ENCODE measurements at regions not wholly inside any gene's neighbourhood (a gene's known extent, or its start where the extent isn't known, plus 50 kb on each side); places are given as distances from the start of the nearest gene placed in this dataset.
"Not testable (repeated sequence)": the region's sequence is repeated elsewhere in the genome, so short reads cannot be mapped to it uniquely, and the experiment has no call there.

GRCh38 chr2:155966064-155966471 is 366.5 kb downstream of the NR4A2 start:
- H3K9me3 Mint-ChIP-seq; H3K27me3 Mint-ChIP-seq (ENCODE audit: low read depth); ATAC-seq; POLR2A ChIA-PET; CTCF ChIA-PET; H3K36me3 Mint-ChIP-seq: not testable (repeated sequence)
- H3K4me1 Mint-ChIP-seq, result peaks cover 11% of the 10 kb centered on the region
- H3K27ac Mint-ChIP-seq, result peak overlapping the region; percentile 72
- DNase-seq (ENCODE audit: low spot score), result peak; percentile 65
- H3K4me3 Mint-ChIP-seq, result peak overlapping the region; percentile 77
- TF ChIP-seq FOXK1 (CRISPR knock-in tag; IDR thresholded peaks at IDR 0.05), result peak; percentile 38; the same call in 1 of the 2 replicates

GRCh38 chr2:155965415-155966063 is 367.0 kb downstream of the NR4A2 start:
- DNase-seq (ENCODE audit: low spot score) (no peak), ATAC-seq (peak; percentile 22; the same call in 1 of the 2 replicates)
- TF ChIP-seq IRF2 (CRISPR knock-in tag; IDR thresholded peaks at IDR 0.05; ENCODE audit: borderline replicate concordance, low read depth), result no peak
- TF ChIP-seq E2F1 (CRISPR knock-in tag; IDR thresholded peaks at IDR 0.05), result no peak
- no peak for TF ChIP-seq SOX15 (CRISPR knock-in tag; IDR thresholded peaks at IDR 0.05)
- TF ChIP-seq GRHL2 (CRISPR knock-in tag; IDR thresholded peaks at IDR 0.05; ENCODE audit: insufficient replicate concordance, severe bottlenecking), result no peak
- no peak for TF ChIP-seq FOXK1 (CRISPR knock-in tag; IDR thresholded peaks at IDR 0.05)
- TF ChIP-seq ZSCAN18 (CRISPR knock-in tag; IDR thresholded peaks at IDR 0.05), result no peak
- TF ChIP-seq OVOL2 (CRISPR knock-in tag; IDR thresholded peaks at IDR 0.05; ENCODE audit: borderline replicate concordance), result no peak
- TF ChIP-seq E2F4 (CRISPR knock-in tag; IDR thresholded peaks at IDR 0.05; ENCODE audit: borderline replicate concordance, low read depth), result no peak
- no peak for TF ChIP-seq MYBL2 (CRISPR knock-in tag; IDR thresholded peaks at IDR 0.05)
- TF ChIP-seq ZBTB21 (CRISPR knock-in tag; IDR thresholded peaks at IDR 0.05; ENCODE audit: borderline replicate concordance), result no peak
- TF ChIP-seq MAX (CRISPR knock-in tag; IDR thresholded peaks at IDR 0.05), result no peak
- TF ChIP-seq KAT7 (CRISPR knock-in tag; IDR thresholded peaks at IDR 0.05; ENCODE audit: borderline replicate concordance), result no peak
- no peak for TF ChIP-seq NR1H2 (CRISPR knock-in tag; IDR thresholded peaks at IDR 0.05)
- TF ChIP-seq ZNF219 (CRISPR knock-in tag; IDR thresholded peaks at IDR 0.05; ENCODE audit: borderline replicate concordance), result no peak
- no peak for TF ChIP-seq ESRRA (CRISPR knock-in tag; IDR thresholded peaks at IDR 0.05; ENCODE audit: borderline replicate concordance)
- TF ChIP-seq FOXP4 (CRISPR knock-in tag; IDR thresholded peaks at IDR 0.05), result no peak
- Mint-ChIP-seq H3K36me3 (no peaks in the 10 kb centered on the region), H3K4me3 (peak overlapping the region; percentile 77), H3K27ac (peak overlapping the region; percentile 72), H3K4me1 (peaks cover 11% of the 10 kb centered on the region), H3K27me3 (ENCODE audit: low read depth) (no peaks in the 10 kb centered on the region), H3K9me3 (no peaks in the 10 kb centered on the region)
- POLR2A ChIA-PET, result no interaction called here
- CTCF ChIA-PET, result no interaction called here

GRCh38 chr2:155961641-155962040 is 370.9 kb downstream of the NR4A2 start:
- H3K4me1 Mint-ChIP-seq, result peaks cover 11% of the 10 kb centered on the region
- no peak overlapping the region for H3K27ac Mint-ChIP-seq
- H3K9me3 Mint-ChIP-seq, result no peaks in the 10 kb centered on the region
- ChIA-PET POLR2A (no interaction called here), CTCF (no interaction called here)
- H3K36me3 Mint-ChIP-seq, result no peaks in the 10 kb centered on the region
- DNase-seq (ENCODE audit: low spot score) (no peak), ATAC-seq (no peak)
- no peak overlapping the region for H3K4me3 Mint-ChIP-seq
- H3K27me3 Mint-ChIP-seq (ENCODE audit: low read depth), result no peaks in the 10 kb centered on the region
- TF ChIP-seq ATF6 (CRISPR knock-in tag; IDR thresholded peaks at IDR 0.05) (no peak), IRF1 (CRISPR knock-in tag; IDR thresholded peaks at IDR 0.05) (no peak), ETV6 (CRISPR knock-in tag; IDR thresholded peaks at IDR 0.05) (no peak), ZNF396 (CRISPR knock-in tag; IDR thresholded peaks at IDR 0.05; ENCODE audit: borderline replicate concordance) (no peak), MXD4 (CRISPR knock-in tag; IDR thresholded peaks at IDR 0.05; ENCODE audit: borderline replicate concordance) (no peak), PRRX2 (CRISPR knock-in tag; IDR thresholded peaks at IDR 0.05) (no peak), MYBL2 (CRISPR knock-in tag; IDR thresholded peaks at IDR 0.05) (no peak), ZNF416 (CRISPR knock-in tag; IDR thresholded peaks at IDR 0.05) (no peak), ZBTB21 (CRISPR knock-in tag; IDR thresholded peaks at IDR 0.05; ENCODE audit: borderline replicate concordance) (no peak), EMX1 (CRISPR knock-in tag; IDR thresholded peaks at IDR 0.05) (no peak)
